Sigmoid colon (tissue), 6 donors: ENCODE measurements at regions not wholly inside any gene's neighbourhood (a gene's known extent, or its start where the extent isn't known, plus 50 kb on each side); places are given as distances from the start of the nearest gene placed in this dataset.

Experiments
- DNase-seq: peaks from one replicate; pipeline ENCODE4 v3.0.0-alpha.2; 2019
- H3K27ac ChIP-seq, 4 donors: fragments of 200-600 bp; sonication (generic); one replicate each; pipeline ENCODE4 v1.5.1; 2016 to 2019; ENCODE audit warnings: mild to moderate bottlenecking in 1 of 4
- H3K27me3 ChIP-seq, 3 donors: fragments of 200-600 bp; sonication (generic); one replicate each; pipeline ENCODE4 v1.5.1; 2019; ENCODE audit warnings: mild to moderate bottlenecking in 1 of 3
- H3K36me3 ChIP-seq, 4 donors: fragments of 200-600 bp; sonication (generic); one replicate each; pipeline ENCODE4 v1.5.1; 2016 to 2019
- H3K4me1 ChIP-seq, 4 donors: fragments of 200-600 bp; sonication (generic); one replicate each; pipeline ENCODE4 v1.5.1; 2017 to 2019
- H3K4me3 ChIP-seq, 4 donors: fragments of 200-600 bp; sonication (generic); one replicate each; pipeline ENCODE4 v1.5.1; 2017 to 2019; ENCODE audit warnings: mild to moderate bottlenecking in 2 of 4, moderate library complexity in 1 of 4
- H3K9me3 ChIP-seq, 4 donors: fragments of 200-600 bp in 3 of 4; sonication (generic) in 3 of 4; one replicate each; pipeline versions ENCODE4 v1.5.1 to v1.6.1; 2013 to 2019
- CTCF ChIP-seq, 4 experiments: fragments of 450-650 bp in 3 of 4; fragments of 200-600 bp in 1 of 4; IDR thresholded peaks; one replicate each; pipeline ENCODE4 v1.5.1; 2016 to 2019; ENCODE audit warnings: antibody characterized with exemption in 4 of 4, mild to moderate bottlenecking in 3 of 4, moderate library complexity in 2 of 4
- EP300 ChIP-seq, 4 donors: sonication (generic); formaldehyde crosslinking; IDR thresholded peaks; one replicate each; pipeline ENCODE4 v1.6.1; 2017; ENCODE audit warnings: antibody characterized with exemption in 4 of 4
- POLR2A ChIP-seq, 2 donors: fragments of 450-650 bp; IDR thresholded peaks; one replicate each; pipeline ENCODE4 v1.6.1; 2016; ENCODE audit warnings: antibody characterized with exemption in 2 of 2, mild to moderate bottlenecking in 2 of 2, moderate library complexity in 2 of 2
- POLR2AphosphoS5 ChIP-seq, 4 donors: sonication (generic); formaldehyde crosslinking; IDR thresholded peaks; one replicate each; pipeline ENCODE4 v1.6.1; 2017; ENCODE audit warnings: antibody characterized with exemption in 4 of 4
- WGBS, 2 donors: extraction: QIAGEN DNeasy Blood & Tissue Kit; methylation state at CpG; one replicate each; pipeline ENCODE4 v1.1.7; 2013; 5-methylcytosine and 5-hydroxymethylcytosine counted together
- intact Hi-C: fragments of 100-400 bp; cut with DNase I; formaldehyde crosslinking; loops from one replicate; pipeline ENCODE4 v1.15.1; 2023
- donor health status: healthy with polysubstance abuse.
- donor health status: healthy.

DNA sequence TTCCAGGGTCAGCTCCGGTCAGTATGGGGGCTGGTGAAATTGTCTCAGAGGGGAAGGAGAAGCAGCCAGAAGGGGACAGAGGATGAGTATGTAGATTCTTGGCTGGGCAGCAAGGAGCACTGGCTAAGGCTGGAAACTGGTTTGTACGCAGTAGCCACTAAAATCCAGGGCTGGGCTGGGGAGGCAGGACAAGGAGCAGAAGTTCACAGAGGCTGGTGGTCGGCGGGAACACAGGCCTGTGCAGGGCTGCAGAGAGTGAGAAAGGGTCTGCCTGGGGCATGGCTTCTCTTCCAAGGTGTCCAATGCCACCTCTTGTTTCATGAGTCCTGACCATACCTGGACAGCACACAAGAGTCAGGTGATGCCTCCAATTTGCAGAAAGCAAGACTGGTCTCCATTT is 94.4 kb upstream of the HDAC4 start:
- Histone ChIP-seq H3K27ac (no peak overlapping the region), H3K36me3 (no peaks in the 10 kb centered on the region), H3K9me3 (no peaks in the 10 kb centered on the region), H3K4me1 (peaks cover 0 to 14% (median 12%) of the 10 kb centered on the region in 4 donors), H3K4me3 (no peak overlapping the region), H3K27me3 (no peaks in the 10 kb centered on the region)
- 86 to 87% methylated on average over 4 of the region's 4 CpGs for WGBS, 2 donors
- no peak for DNase-seq
- TF ChIP-seq POLR2A (IDR thresholded peaks at IDR 0.05), result no peak
- no peak for TF ChIP-seq CTCF (IDR thresholded peaks at IDR 0.05)
- TF ChIP-seq EP300 (IDR thresholded peaks at IDR 0.05), result no peak
- TF ChIP-seq POLR2AphosphoS5 (IDR thresholded peaks at IDR 0.05), result no peak
- intact Hi-C loops, result no loop called here

DNA sequence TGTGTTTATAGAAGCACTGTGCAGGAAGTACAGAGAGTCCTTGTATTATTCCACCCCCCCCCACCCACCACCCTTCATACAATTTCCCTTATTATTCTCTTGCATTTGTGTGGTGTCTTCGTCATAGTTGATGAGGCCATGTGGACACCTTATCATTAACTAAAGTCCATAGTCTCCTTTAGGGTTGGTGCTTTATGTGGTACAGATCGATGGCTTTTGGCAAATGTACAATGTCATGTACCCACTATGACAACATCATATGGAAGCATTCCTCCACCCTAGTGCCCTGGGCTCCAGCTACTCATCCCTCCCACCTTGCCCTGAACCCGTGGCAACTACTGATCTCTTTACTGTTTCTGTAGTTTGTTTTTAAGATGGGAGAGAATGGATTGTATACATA is 93.8 kb upstream of the HDAC4 start:
- 51 to 80% methylated on average over 3 of the region's 3 CpGs for WGBS, 2 donors
- no peaks in the 10 kb centered on the region for H3K27me3 ChIP-seq
- H3K9me3 ChIP-seq, result no peaks in the 10 kb centered on the region
- no peak for DNase-seq
- H3K4me1 ChIP-seq, result peaks cover 0 to 8% (median 6%) of the 10 kb centered on the region in 4 donors
- intact Hi-C loops, result no loop called here
- no peak overlapping the region for H3K27ac ChIP-seq
- H3K36me3 ChIP-seq, result no peaks in the 10 kb centered on the region
- no peak for TF ChIP-seq EP300 (IDR thresholded peaks at IDR 0.05)
- TF ChIP-seq POLR2A (IDR thresholded peaks at IDR 0.05), result no peak
- no peak for TF ChIP-seq CTCF (IDR thresholded peaks at IDR 0.05)
- TF ChIP-seq POLR2AphosphoS5 (IDR thresholded peaks at IDR 0.05), result no peak
- H3K4me3 ChIP-seq, result no peak overlapping the region

GRCh38 chr2:239489481-239489880 is 88.7 kb upstream of the HDAC4 start:
- 51 to 74% methylated on average over 3 of the region's 3 CpGs for WGBS, 2 donors
- DNase-seq, result no peak
- no peaks in the 10 kb centered on the region for H3K36me3 ChIP-seq
- H3K4me1 ChIP-seq, result peaks cover 0 to 8% (median 0%) of the 10 kb centered on the region in 4 donors
- TF ChIP-seq POLR2AphosphoS5 (IDR thresholded peaks at IDR 0.05) (no peak), CTCF (IDR thresholded peaks at IDR 0.05) (no peak), EP300 (IDR thresholded peaks at IDR 0.05) (no peak), POLR2A (IDR thresholded peaks at IDR 0.05) (no peak)
- no peaks in the 10 kb centered on the region for H3K27me3 ChIP-seq
- no peak overlapping the region for H3K27ac ChIP-seq
- H3K4me3 ChIP-seq, result no peak overlapping the region
- intact Hi-C loops, result no loop called here
- H3K9me3 ChIP-seq, result no peaks in the 10 kb centered on the region

GRCh38 chr2:239488125-239488524 is 87.3 kb upstream of the HDAC4 start:
- intact Hi-C loops, result no loop called here
- Histone ChIP-seq H3K4me3 (no peak overlapping the region), H3K36me3 (no peaks in the 10 kb centered on the region), H3K9me3 (no peaks in the 10 kb centered on the region), H3K4me1 (peaks cover 0 to 8% (median 0%) of the 10 kb centered on the region in 4 donors), H3K27ac (no peak overlapping the region), H3K27me3 (no peaks in the 10 kb centered on the region)
- TF ChIP-seq EP300 (IDR thresholded peaks at IDR 0.05), result no peak
- 82 to 83% methylated on average over 8 of the region's 8 CpGs for WGBS, 2 donors
- no peak for DNase-seq

DNA sequence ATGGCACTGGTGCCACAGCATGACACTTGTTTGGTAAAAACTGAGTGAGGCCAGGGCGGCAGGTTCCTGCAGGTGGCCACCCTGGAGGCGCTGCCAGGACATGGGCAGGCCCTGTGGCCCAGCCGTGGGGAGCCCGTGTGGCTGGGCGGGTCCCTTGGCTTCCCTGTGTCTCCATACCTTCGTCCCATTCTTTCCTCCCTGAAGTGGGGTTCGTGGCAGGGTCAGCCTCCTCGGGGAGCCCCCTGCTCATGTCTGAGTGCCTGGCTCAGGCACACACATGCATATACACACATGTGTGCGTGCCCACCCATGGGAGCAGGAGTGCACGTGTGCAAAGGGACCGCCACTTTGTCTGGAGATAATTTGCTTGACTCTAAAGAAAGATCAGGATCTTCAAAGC is 86.5 kb upstream of the HDAC4 start:
- Histone ChIP-seq H3K27me3 (no peaks in the 10 kb centered on the region), H3K4me3 (no peak overlapping the region), H3K27ac (no peak overlapping the region), H3K9me3 (no peaks in the 10 kb centered on the region), H3K36me3 (no peaks in the 10 kb centered on the region), H3K4me1 (peaks cover 0 to 8% (median 0%) of the 10 kb centered on the region in 4 donors)
- WGBS, 2 donors, result 82 to 84% methylated on average over 11 of the region's 11 CpGs
- intact Hi-C loops, result no loop called here
- TF ChIP-seq POLR2AphosphoS5 (IDR thresholded peaks at IDR 0.05) (no peak), EP300 (IDR thresholded peaks at IDR 0.05) (no peak), CTCF (IDR thresholded peaks at IDR 0.05) (no peak), POLR2A (IDR thresholded peaks at IDR 0.05) (no peak)
- DNase-seq, result no peak
